MG63 (cell line): ENCODE measurements at regions not wholly inside any gene's neighbourhood (a gene's known extent, or its start where the extent isn't known, plus 50 kb on each side); places are given as distances from the start of the nearest gene placed in this dataset.
A peak's percentile ranks its signal among the peaks of the same experiment; 100 is the strongest.

Source experiments
- DNase-seq: peaks from one replicate; pipeline ENCODE4 v3.0.0-alpha.2; 2020
- H3K27me3 ChIP-seq: fragments of 250-450 bp; sonication (Bioruptor Pico); 2 replicates; pipeline ENCODE4 v1.5.1; 2020; ENCODE audit warnings: mild to moderate bottlenecking, moderate library complexity
- H3K36me3 ChIP-seq: fragments of 250-450 bp; sonication (Bioruptor Pico); 2 replicates; pipeline ENCODE4 v1.5.1; 2020; ENCODE audit warnings: mild to moderate bottlenecking, moderate library complexity
- H3K4me3 ChIP-seq: fragments of 250-450 bp; sonication (Bioruptor Pico); 2 replicates; pipeline ENCODE4 v1.5.1; 2020; ENCODE audit warnings: mild to moderate bottlenecking, moderate library complexity
- H3K9me3 ChIP-seq: fragments of 250-450 bp; sonication (Bioruptor Pico); 2 replicates; pipeline ENCODE4 v1.5.1; 2020; ENCODE audit warnings: mild to moderate bottlenecking, moderate library complexity

DNA sequence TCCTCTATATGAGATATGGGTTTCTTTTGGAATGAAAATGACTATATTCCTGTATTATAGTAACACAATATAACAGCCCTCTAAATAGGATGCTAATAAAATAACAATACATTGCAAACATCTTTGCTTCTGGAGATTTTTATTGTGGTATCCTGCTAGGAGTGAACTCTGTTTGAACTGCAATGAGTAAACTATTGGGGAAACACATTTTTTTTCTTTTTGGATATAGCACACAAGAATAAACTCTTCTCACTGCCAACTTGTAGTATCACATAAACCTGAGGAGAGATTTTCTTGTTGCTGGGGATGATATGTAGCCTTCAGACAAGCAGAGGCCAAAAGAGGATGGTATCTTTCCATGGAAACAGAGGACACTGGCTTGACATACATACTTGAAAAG lies 238.2 kb downstream of the C4orf33 start:
- no peaks in the 10 kb centered on the region for H3K36me3 ChIP-seq
- no peak overlapping the region for H3K4me3 ChIP-seq
- H3K27me3 ChIP-seq: no peaks in the 10 kb centered on the region
- DNase-seq: no peak
- H3K9me3 ChIP-seq: no peaks in the 10 kb centered on the region

DNA sequence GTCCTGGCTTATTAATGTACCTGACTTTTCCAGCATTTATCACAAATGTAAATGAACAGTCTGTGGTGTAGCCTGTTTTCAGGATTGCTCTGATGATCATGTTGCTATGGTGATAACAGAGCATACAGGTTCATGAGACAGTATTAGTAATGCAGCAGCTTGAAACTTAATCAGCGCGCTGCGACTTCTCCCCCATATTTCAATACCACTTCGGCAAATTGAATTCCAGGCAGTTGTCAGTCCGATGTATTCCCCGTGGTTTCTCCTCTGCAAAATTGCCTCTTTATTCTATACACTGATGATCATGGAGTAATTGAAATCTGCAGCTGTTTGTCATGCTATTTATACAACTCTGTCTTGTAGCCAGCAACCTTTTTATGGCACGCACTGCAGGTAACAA lies 239.3 kb downstream of the C4orf33 start:
- no peak for DNase-seq
- H3K4me3 ChIP-seq: no peak overlapping the region
- no peaks in the 10 kb centered on the region for H3K9me3 ChIP-seq
- H3K27me3 ChIP-seq: no peaks in the 10 kb centered on the region
- no peaks in the 10 kb centered on the region for H3K36me3 ChIP-seq

DNA sequence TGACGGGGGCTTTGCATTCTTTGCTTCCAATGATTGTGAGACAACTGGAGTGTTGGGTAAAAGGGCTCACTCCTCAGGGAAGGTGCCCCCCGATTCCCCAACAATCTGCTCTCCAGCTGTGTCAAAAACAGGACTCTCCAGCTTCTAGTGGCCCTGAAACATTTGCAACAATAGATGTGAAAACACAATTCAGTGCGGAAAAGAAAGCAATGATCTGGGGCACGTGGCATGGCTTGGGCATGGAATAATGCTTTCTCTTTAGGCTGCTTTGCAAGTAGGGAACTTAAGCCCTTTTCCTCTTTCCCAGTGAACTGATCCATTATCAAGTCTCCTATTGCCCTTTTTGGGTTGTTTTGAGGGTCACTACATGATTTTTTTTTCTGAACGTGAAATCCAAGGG lies 239.9 kb downstream of the C4orf33 start:
- no peaks in the 10 kb centered on the region for H3K36me3 ChIP-seq
- no peaks in the 10 kb centered on the region for H3K27me3 ChIP-seq
- H3K4me3 ChIP-seq: no peak overlapping the region
- H3K9me3 ChIP-seq: no peaks in the 10 kb centered on the region
- no peak for DNase-seq

DNA sequence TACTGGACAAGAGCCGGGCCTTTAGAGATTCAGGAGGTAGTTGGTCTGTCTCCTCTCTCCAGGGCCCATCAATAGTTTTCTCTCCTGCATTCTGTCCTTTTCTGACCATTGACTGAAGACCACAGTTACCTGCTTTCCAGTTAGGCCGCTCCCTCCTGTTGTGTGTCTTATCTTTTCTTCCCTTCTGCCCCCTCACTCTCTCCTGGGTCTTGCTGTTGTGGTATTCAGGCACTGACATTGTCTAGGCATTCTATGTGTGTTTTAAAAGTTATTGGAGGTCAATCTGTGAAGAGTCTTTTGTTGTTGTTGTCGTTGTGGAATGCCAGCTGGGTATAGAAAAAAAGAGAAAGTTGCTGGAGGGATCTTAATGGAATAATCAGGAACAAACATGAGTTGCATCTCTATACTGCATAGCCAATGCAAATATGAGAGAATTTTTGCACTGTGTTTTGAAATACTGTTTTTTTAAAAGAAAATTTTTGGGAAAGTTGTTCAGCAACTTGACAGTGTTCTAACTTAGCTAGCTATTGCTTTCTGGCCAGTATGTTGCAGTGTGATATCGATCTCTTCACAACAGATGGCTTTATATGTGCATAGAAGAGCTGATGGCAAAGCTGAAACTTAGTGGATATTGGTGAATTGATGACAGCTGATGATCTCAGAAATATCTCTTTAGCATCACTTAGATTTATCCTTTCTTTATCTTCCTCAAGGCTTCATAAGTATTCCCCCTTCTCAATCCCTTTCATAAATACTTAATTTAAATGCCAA lies 240.7 kb downstream of the C4orf33 start:
- no peak for DNase-seq
- Histone ChIP-seq H3K36me3 (no peaks in the 10 kb centered on the region), H3K4me3 (no peak overlapping the region), H3K27me3 (no peaks in the 10 kb centered on the region), H3K9me3 (no peaks in the 10 kb centered on the region)

DNA sequence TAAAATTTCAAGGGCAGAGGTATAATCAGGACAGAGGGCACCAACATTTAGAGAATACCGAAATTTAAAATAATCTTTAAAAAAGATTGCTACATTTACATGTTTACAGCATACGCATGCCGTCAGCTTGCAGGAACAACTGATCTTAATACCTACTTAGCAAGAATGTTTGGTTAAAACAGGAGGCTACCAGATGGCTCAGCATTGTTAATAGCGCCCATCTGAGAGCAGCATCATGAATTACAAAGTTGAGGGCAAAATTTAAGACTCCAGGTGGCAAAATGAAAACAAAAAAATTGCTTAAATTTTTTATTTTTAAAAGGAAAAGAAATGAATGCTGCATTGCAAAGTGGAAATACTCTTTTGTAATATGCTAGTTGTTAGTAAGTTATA lies 241.3 kb downstream of the C4orf33 start:
- DNase-seq: no peak
- H3K9me3 ChIP-seq: no peaks in the 10 kb centered on the region
- H3K36me3 ChIP-seq: no peaks in the 10 kb centered on the region

DNA sequence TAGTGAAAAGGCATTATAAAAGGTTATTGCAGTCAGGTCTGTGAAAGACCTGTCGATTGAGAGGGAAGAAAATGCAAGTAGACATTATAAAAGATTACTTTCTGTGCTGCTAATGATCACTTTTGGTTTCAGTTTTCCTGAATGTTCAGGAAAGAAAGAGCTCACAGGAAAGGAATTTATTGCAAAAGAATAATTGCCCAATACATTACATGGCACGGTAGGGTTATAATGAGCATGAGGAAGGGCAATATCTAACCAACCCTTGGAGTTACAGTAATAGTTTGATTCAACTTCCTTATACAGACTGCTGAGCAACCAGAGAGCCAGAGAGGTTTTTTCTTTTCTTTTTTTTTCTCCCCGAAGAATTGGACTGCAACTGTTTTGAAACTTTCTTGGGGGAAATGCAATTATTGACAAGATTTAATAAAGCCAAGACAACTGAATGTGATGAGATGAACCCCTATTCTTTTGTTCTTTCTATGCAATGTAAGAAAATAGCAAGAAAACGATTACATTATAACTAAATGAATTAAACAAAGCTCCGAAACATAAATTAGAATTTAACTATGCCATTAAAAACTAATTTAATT lies 247.0 kb downstream of the C4orf33 start:
- DNase-seq: no peak
- H3K4me3 ChIP-seq: peak overlapping the region; percentile 17

More for the DNA sequence above, 241.3 kb downstream of the C4orf33 start:
- H3K4me3 ChIP-seq: no peak overlapping the region
- no peaks in the 10 kb centered on the region for H3K27me3 ChIP-seq

DNA sequence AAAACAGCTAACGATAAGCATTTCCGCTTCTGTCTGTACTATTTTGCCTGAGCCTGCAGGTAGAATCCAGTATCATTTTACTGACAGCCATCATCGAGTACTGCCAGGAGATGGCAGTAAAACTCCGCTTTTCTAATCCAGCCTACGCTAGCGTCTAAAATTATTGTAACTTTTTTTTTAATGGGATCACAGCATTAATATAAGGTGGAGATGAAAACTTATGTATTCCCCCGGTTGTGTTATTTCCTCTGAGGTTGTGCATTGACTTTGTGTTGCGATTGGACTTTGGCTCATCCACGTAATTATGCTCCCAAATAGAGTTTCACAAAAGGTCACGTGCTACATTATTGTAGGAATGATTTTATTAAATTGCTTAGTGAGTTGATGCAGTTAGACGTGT lies 248.1 kb downstream of the C4orf33 start:
- H3K27me3 ChIP-seq: no peaks in the 10 kb centered on the region
- H3K4me3 ChIP-seq: no peak overlapping the region
- DNase-seq: peak; percentile 2
- no peaks in the 10 kb centered on the region for H3K9me3 ChIP-seq
- no peaks in the 10 kb centered on the region for H3K36me3 ChIP-seq

More for the DNA sequence above, 247.0 kb downstream of the C4orf33 start:
- H3K27me3 ChIP-seq: no peaks in the 10 kb centered on the region
- no peaks in the 10 kb centered on the region for H3K9me3 ChIP-seq
- no peaks in the 10 kb centered on the region for H3K36me3 ChIP-seq

DNA sequence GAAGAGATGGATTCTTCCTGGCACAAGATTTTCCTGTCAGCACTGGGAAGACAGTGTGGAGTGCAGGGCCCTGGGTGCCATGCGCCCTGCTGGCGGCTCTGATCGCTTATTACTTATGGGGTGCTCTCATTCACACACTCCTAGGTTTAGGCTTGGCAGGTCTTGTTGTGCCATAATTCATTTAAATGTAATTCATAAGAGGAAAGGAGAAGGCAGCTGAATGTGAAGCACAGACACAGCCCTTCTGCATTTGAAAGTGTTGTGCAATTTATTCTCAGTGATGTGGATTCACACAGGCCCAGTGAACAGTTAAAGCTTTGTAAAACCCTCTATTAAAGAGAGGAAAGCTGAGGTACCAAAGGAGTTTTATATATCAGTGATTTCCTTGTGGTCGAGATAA lies 249.7 kb downstream of the C4orf33 start:
- Histone ChIP-seq H3K4me3 (no peak overlapping the region), H3K27me3 (no peaks in the 10 kb centered on the region), H3K9me3 (no peaks in the 10 kb centered on the region), H3K36me3 (no peaks in the 10 kb centered on the region)
- no peak for DNase-seq

DNA sequence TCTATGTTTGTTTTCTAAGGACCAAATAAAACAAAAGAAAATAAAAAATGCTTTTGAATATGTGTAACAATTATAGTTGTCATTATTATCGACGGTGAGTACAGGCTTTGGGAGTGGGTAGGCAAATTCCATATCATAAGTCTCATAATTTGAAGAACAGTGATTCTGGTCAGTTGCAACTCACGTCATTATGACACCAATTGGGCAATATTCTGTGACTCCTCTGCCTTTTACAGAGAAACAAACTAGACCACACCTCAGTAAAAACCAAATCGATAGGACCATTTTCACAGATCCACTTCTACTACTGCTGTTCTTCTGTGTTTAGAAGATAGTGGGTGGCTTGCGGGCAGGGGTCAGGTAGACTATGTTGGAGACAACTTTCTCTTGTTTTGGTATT lies 250.1 kb downstream of the C4orf33 start:
- H3K27me3 ChIP-seq: no peaks in the 10 kb centered on the region
- DNase-seq: no peak
- H3K4me3 ChIP-seq: no peak overlapping the region
- no peaks in the 10 kb centered on the region for H3K36me3 ChIP-seq
- no peaks in the 10 kb centered on the region for H3K9me3 ChIP-seq

DNA sequence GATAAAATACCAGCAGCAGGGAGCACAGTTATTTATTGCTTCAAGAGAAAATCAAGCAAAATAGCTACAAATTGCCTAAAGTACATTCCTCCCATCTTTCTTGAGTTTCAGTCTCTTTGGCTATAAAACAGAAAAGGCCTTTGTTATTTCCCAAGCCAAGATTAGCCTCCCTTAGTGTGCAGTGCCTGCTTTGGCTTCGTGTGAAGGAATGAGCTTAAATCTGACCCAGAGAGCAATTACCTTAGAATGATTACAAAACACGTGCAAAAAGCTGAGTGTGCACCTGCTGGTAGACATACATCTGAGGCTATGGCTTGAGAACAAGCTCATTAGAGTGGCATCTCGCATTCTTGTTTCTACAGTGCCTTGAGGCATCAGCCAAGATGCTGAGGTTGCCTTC lies 250.8 kb downstream of the C4orf33 start:
- no peak for DNase-seq
- Histone ChIP-seq H3K9me3 (no peaks in the 10 kb centered on the region), H3K27me3 (no peaks in the 10 kb centered on the region), H3K36me3 (no peaks in the 10 kb centered on the region), H3K4me3 (no peak overlapping the region)

DNA sequence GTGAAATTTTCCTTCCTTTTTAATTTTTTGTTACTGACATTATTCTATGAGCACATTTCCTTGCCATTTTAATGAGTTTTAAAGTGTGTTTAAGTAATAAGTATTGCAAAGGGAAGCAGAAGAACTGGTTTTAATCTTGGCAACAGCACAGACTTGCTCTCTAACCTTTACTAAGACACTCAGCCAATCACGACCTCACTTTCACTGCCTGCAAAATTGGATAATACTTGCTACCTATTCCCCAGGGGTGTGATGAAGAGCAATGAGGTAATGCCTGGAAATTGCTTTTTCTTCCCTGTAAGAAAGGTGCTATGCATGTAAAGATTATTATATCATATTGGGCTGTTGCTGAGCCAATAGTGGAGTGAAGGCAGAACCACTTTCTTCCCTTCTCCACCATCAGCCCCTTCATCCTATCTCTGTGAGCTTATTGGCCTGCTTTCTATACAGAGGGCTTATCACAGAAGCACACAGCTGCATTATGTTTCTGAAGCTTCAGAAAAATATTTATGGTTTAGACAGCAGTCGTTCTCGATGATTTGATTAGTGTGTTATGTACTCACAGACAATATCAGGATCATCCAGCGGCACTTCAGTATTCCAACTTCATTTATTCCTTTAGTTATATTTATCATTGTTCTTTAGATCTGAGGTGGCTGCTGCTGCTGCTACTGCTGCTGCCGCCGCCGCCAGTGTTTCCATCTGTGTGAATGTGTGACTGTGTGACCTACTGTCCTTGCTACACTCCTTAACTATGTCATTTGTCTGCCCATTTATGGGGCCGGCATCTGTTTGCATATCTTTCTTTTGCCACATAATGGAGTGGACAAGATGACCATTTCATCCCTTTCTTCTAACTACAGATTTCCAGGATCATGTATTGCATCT lies 255.1 kb downstream of the C4orf33 start:
- Histone ChIP-seq H3K9me3 (no peaks in the 10 kb centered on the region), H3K4me3 (no peak overlapping the region), H3K27me3 (no peaks in the 10 kb centered on the region), H3K36me3 (no peaks in the 10 kb centered on the region)
- DNase-seq: no peak

DNA sequence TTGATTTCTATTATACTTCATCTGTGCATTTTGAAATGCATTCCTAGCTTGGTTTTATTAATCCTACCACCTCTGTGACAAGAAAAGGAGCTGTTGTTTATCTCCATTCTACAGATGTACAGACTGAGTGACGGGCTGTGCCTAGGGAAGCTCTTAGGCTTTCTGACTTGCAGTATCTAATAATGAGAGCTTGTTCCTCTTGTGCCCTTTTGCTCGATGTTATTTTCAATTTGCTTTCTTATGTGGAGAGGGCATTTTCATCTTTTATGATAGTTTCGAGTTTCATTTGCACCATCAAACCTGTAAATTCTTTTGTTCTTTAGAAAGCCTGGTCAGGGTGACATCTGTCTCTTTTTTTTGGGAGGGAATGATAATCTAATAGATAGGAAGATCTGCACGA lies 256.5 kb downstream of the C4orf33 start:
- no peak overlapping the region for H3K4me3 ChIP-seq
- no peaks in the 10 kb centered on the region for H3K36me3 ChIP-seq
- H3K9me3 ChIP-seq: no peaks in the 10 kb centered on the region
- H3K27me3 ChIP-seq: no peaks in the 10 kb centered on the region
- DNase-seq: no peak

DNA sequence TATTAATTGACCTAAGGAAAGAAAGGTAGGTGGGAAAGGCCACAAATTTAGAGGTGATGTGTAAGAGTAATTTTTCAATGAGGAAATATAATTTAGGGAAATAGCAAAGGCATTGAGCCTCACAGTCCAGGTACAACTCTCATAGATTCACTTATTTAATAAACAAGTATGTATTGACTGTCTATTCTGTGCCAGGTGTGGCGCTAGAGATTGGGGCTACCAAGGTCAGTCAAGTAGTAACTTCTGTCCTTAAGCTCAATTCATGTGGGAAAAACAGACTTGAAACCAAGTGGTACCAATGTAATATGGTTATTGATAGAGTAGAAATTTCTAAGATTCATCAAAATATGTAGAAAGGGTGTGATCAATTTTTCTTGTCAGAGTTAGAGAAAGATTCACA lies 257.5 kb downstream of the C4orf33 start:
- Histone ChIP-seq H3K36me3 (no peaks in the 10 kb centered on the region), H3K9me3 (no peaks in the 10 kb centered on the region), H3K27me3 (no peaks in the 10 kb centered on the region), H3K4me3 (no peak overlapping the region)
- DNase-seq: no peak

DNA sequence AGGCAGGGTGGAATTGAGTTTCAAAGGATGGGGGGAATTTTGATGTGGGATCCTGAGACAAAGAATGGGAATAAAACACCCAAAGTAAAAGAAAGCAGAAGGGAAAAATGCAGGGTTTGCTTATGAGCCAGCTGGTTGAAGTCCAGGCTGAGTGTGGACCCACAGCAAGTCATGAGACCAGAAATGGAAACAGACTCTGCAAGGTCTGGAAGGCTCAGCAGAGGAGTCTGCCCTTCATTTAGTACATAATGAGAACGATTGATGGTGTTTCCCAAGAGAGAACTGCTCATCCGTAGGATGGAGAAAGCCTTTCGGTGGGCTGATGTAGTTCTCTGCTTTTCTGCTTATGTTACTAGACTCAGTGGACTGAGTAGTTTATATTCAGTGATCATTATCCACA lies 259.1 kb downstream of the C4orf33 start:
- no peak for DNase-seq
- Histone ChIP-seq H3K9me3 (no peaks in the 10 kb centered on the region), H3K4me3 (no peak overlapping the region)

DNA sequence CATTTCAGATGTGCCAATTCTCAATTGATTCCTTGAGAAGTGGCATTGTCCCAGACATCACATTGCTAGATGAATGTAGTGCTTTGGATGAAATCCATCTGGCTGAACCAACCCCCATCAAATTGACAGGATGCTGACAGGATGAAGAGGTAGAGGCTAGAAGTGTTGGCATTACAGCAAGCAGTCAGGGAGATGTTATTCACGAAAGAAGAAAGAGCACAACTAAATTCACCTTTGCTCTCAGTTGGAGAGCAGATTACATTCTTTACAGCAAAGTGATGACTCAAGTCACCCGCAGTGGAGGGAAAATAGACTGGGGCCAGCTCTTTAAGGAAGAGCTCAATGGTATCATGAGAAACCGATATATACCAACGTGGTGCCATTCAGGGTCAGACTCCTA lies 259.6 kb downstream of the C4orf33 start:
- Histone ChIP-seq H3K27me3 (no peaks in the 10 kb centered on the region), H3K4me3 (no peak overlapping the region), H3K9me3 (no peaks in the 10 kb centered on the region), H3K36me3 (no peaks in the 10 kb centered on the region)
- peak; percentile 24 for DNase-seq

More for the DNA sequence above, 259.1 kb downstream of the C4orf33 start:
- Histone ChIP-seq H3K27me3 (no peaks in the 10 kb centered on the region), H3K36me3 (no peaks in the 10 kb centered on the region)

DNA sequence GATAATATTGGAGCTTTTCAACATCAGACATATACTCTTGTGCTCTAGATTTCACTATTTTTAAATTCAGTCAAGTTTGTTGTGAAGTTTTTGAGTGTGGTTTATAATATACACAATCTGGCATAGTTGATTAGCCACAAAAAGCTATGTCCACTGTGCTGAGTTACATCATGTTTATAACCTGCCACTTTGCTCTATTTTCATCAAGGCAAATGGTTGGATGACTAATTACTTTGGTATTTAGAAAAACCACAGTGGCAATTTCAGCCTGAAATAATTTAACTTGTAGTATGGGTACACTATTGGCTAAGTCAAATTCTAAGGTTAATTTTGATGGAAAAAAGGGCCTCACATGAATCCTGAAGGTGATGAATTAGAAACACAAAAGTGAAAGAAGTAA lies 262.6 kb downstream of the C4orf33 start:
- DNase-seq: no peak
- H3K36me3 ChIP-seq: no peaks in the 10 kb centered on the region
- H3K4me3 ChIP-seq: no peak overlapping the region
- no peaks in the 10 kb centered on the region for H3K27me3 ChIP-seq
- H3K9me3 ChIP-seq: no peaks in the 10 kb centered on the region

DNA sequence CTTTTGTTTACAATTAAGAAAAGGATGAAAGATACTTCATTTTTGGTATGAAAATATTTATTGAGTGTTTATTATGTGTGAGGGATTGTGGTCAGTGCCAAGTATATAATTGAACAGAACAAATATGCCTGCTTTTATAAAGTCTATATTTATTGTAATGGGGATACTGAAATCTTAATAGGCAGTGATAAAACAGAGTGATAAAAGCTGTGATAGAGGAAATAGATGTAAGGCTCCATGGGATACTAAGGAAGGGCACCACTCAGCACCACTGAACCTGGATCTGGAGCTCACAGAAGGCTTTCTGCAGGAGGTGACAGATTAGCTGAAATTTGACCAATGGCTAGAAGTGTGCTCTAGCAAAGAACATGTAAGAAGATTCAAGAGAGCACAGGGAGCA lies 263.5 kb downstream of the C4orf33 start:
- no peak for DNase-seq
- no peak overlapping the region for H3K4me3 ChIP-seq
- H3K27me3 ChIP-seq: no peaks in the 10 kb centered on the region
- H3K36me3 ChIP-seq: no peaks in the 10 kb centered on the region
- no peaks in the 10 kb centered on the region for H3K9me3 ChIP-seq
